ENCODE measurements at regions not wholly inside any gene's neighbourhood (a gene's known extent, or its start where the extent isn't known, plus 50 kb on each side); places are given as distances from the start of the nearest gene placed in this dataset.

- Histone ChIP-seq H3K36me3 (ENCODE audit: control insufficient read depth, insufficient read depth, low read length) (no peaks in the 10 kb centered on the region), H3K4me2 (ENCODE audit: extremely low read depth, insufficient read depth, low read length) (no peak overlapping the region), H3K9me3 (ENCODE audit: control insufficient read depth, insufficient read depth, low read depth, low read length) (no peaks in the 10 kb centered on the region), H2AFZ (ENCODE audit: low read length) (no peak overlapping the region), H4K20me1 (ENCODE audit: control insufficient read depth, extremely low read depth, insufficient read depth, low read length) (no peaks in the 10 kb centered on the region), H3K9ac (ENCODE audit: insufficient read depth, low read length) (no peak overlapping the region), H3K27ac (ENCODE audit: insufficient read depth, low read length) (no peak overlapping the region), H3K4me1 (ENCODE audit: control insufficient read depth, extremely low read depth, insufficient read depth, low read length) (no peaks in the 10 kb centered on the region), H3K4me3 (replicated peaks in 1 of 4; ENCODE audit: control extremely low read depth in 1 of 4, insufficient read depth in 1 of 4, low read depth in 3 of 4, low read length in 4 of 4) (no peak overlapping the region), H3K79me2 (ENCODE audit: control insufficient read depth, insufficient read depth, low read length) (no peaks in the 10 kb centered on the region), H3K27me3 (ENCODE audit: control insufficient read depth, insufficient read depth, low read length) (no peaks in the 10 kb centered on the region)
- no peak for TF ChIP-seq EZH2 (IDR thresholded peaks at IDR 0.05; ENCODE audit: low read length, missing control alignments)
- no peak for TF ChIP-seq CTCF (conservative IDR thresholded peaks at IDR 0.05 in 1 of 2, IDR thresholded peaks at IDR 0.05 in 1 of 2; ENCODE audit: low read depth in 1 of 2, low read length in 2 of 2)
- no peak for DNase-seq (ENCODE audit: low read depth in 2 of 2)
These were observed 906.5 kb downstream of the FAT4 start for GRCh38 chr4:126221282-126221681.

GRCh38 chr4:126221717-126222340, 907.1 kb downstream of the FAT4 start:
- no peak overlapping the region for H3K4me2 ChIP-seq (ENCODE audit: extremely low read depth, insufficient read depth, low read length)
- no peaks in the 10 kb centered on the region for H3K9me3 ChIP-seq (ENCODE audit: control insufficient read depth, insufficient read depth, low read depth, low read length)
- no peak overlapping the region for H2AFZ ChIP-seq (ENCODE audit: low read length)
- no peaks in the 10 kb centered on the region for H3K4me1 ChIP-seq (ENCODE audit: control insufficient read depth, extremely low read depth, insufficient read depth, low read length)
- H4K20me1 ChIP-seq (ENCODE audit: control insufficient read depth, extremely low read depth, insufficient read depth, low read length), result no peaks in the 10 kb centered on the region
- no peaks in the 10 kb centered on the region for H3K79me2 ChIP-seq (ENCODE audit: control insufficient read depth, insufficient read depth, low read length)
- no peak overlapping the region for H3K27ac ChIP-seq (ENCODE audit: insufficient read depth, low read length)
- H3K36me3 ChIP-seq (ENCODE audit: control insufficient read depth, insufficient read depth, low read length), result no peaks in the 10 kb centered on the region
- no peak overlapping the region for H3K4me3 ChIP-seq (replicated peaks in 1 of 4; ENCODE audit: control extremely low read depth in 1 of 4, insufficient read depth in 1 of 4, low read depth in 3 of 4, low read length in 4 of 4)
- TF ChIP-seq CTCF (conservative IDR thresholded peaks at IDR 0.05 in 1 of 2, IDR thresholded peaks at IDR 0.05 in 1 of 2; ENCODE audit: low read depth in 1 of 2, low read length in 2 of 2), result no peak
- no peak for TF ChIP-seq EZH2 (IDR thresholded peaks at IDR 0.05; ENCODE audit: low read length, missing control alignments)
- no peaks in the 10 kb centered on the region for H3K27me3 ChIP-seq (ENCODE audit: control insufficient read depth, insufficient read depth, low read length)
- no peak overlapping the region for H3K9ac ChIP-seq (ENCODE audit: insufficient read depth, low read length)
- DNase-seq (ENCODE audit: low read depth in 2 of 2), result no peak

GRCh38 chr4:126223784-126224407, 909.1 kb downstream of the FAT4 start:
- peak; percentile 16 to 50 for DNase-seq (ENCODE audit: low read depth in 2 of 2)
- Histone ChIP-seq H2AFZ (ENCODE audit: low read length) (no peak overlapping the region), H3K79me2 (ENCODE audit: control insufficient read depth, insufficient read depth, low read length) (no peaks in the 10 kb centered on the region), H3K4me1 (ENCODE audit: control insufficient read depth, extremely low read depth, insufficient read depth, low read length) (no peaks in the 10 kb centered on the region), H3K9ac (ENCODE audit: insufficient read depth, low read length) (no peak overlapping the region), H3K27me3 (ENCODE audit: control insufficient read depth, insufficient read depth, low read length) (no peaks in the 10 kb centered on the region), H3K27ac (ENCODE audit: insufficient read depth, low read length) (no peak overlapping the region), H3K4me2 (ENCODE audit: extremely low read depth, insufficient read depth, low read length) (no peak overlapping the region), H3K36me3 (ENCODE audit: control insufficient read depth, insufficient read depth, low read length) (no peaks in the 10 kb centered on the region), H4K20me1 (ENCODE audit: control insufficient read depth, extremely low read depth, insufficient read depth, low read length) (no peaks in the 10 kb centered on the region), H3K9me3 (ENCODE audit: control insufficient read depth, insufficient read depth, low read depth, low read length) (no peaks in the 10 kb centered on the region), H3K4me3 (replicated peaks in 1 of 4; ENCODE audit: control extremely low read depth in 1 of 4, insufficient read depth in 1 of 4, low read depth in 3 of 4, low read length in 4 of 4) (no peak overlapping the region)
- TF ChIP-seq CTCF (conservative IDR thresholded peaks at IDR 0.05 in 1 of 2, IDR thresholded peaks at IDR 0.05 in 1 of 2; ENCODE audit: low read depth in 1 of 2, low read length in 2 of 2), result peak; percentile 48 to 81
- TF ChIP-seq EZH2 (IDR thresholded peaks at IDR 0.05; ENCODE audit: low read length, missing control alignments), result no peak

Data from fibroblast of lung (primary cell).